SK-N-SH (cell line): ENCODE measurements at regions not wholly inside any gene's neighbourhood (a gene's known extent, or its start where the extent isn't known, plus 50 kb on each side); places are given as distances from the start of the nearest gene placed in this dataset.

Experiments used
- CTCF ChIA-PET: fragments of 300-600, 350-600 bp; formaldehyde crosslinking; extraction: SDS; loops from one replicate; lab custom pipeline; 2021; lab: Yijun Ruan, JAX
- POLR2A ChIA-PET: fragments of 350-600 bp; sonication (Branson Sonifier 250); formaldehyde crosslinking; extraction: SDS; loops from one replicate; lab custom pipeline; 2020; ENCODE audit warnings: antibody characterized with exemption, inconsistent platforms; lab: Yijun Ruan, JAX
- DNase-seq: peaks from one replicate; pipeline ENCODE4 v3.0.0; 2012
- H2AFZ ChIP-seq: fragments of 200-600 bp; sonication (generic); 2 replicates; pipeline ENCODE4 v1.8.1; 2016; ENCODE audit warnings: antibody characterized with exemption, mild to moderate bottlenecking, low read depth
- H3F3A ChIP-seq: fragments of 200-600 bp; sonication (generic); replicated peaks from 2 replicates; pipeline ENCODE3; 2016; ENCODE audit warnings: antibody characterized with exemption, mild to moderate bottlenecking; ENCODE audit not compliant: insufficient read depth
- H3K27ac ChIP-seq, 2 experiments: fragments of 200-500 bp in 1 of 2; fragments of 200-600 bp in 1 of 2; sonication (Bioruptor generic) in 1 of 2; sonication (generic), shearing (Covaris generic) in 1 of 2; 2 replicates each; pipeline versions ENCODE4 v1.5.1 to v1.6.1; 2014 to 2016; ENCODE audit warnings: low read depth in 2 of 2, inconsistent platforms in 1 of 2, low read length in 1 of 2, mild to moderate bottlenecking in 1 of 2, mixed read lengths in 1 of 2
- H3K27me3 ChIP-seq: fragments of 200-600 bp; sonication (generic), shearing (Covaris generic); 2 replicates; pipeline ENCODE4 v1.6.1; 2016; ENCODE audit warnings: mixed run types; ENCODE audit not compliant: insufficient read depth
- H3K36me3 ChIP-seq, 2 experiments: fragments of 200-500 bp in 1 of 2; fragments of 200-600 bp in 1 of 2; sonication (Bioruptor generic) in 1 of 2; sonication (generic) in 1 of 2; replicated peaks in 1 of 2; 2 replicates each; pipeline versions ENCODE3 to v1.5.1; 2014 to 2016; ENCODE audit warnings: low read length in 1 of 2, mild to moderate bottlenecking in 1 of 2; ENCODE audit not compliant: insufficient read depth in 2 of 2, control insufficient read depth in 1 of 2
- H3K4me1 ChIP-seq, 2 experiments: fragments of 200-500 bp in 1 of 2; fragments of 200-600 bp in 1 of 2; sonication (Bioruptor generic) in 1 of 2; sonication (generic), shearing (Covaris generic) in 1 of 2; 2 replicates each; pipeline versions ENCODE4 v1.5.1 to v1.6.1; 2014 to 2016; ENCODE audit warnings: low read depth in 1 of 2, low read length in 1 of 2, mixed run types in 1 of 2; ENCODE audit not compliant: insufficient read depth in 2 of 2, control insufficient read depth in 1 of 2
- H3K4me2 ChIP-seq: fragments of 200-600 bp; sonication (generic), shearing (Covaris generic); 2 replicates; pipeline ENCODE4 v1.6.1; 2017; ENCODE audit warnings: mixed run types
- H3K4me3 ChIP-seq, 2 experiments: fragments of 200-500 bp in 1 of 2; fragments of 200-600 bp in 1 of 2; sonication (Bioruptor generic) in 1 of 2; sonication (generic), shearing (Covaris generic) in 1 of 2; 2 replicates each; pipeline versions ENCODE4 v1.5.1 to v1.8.1; 2014 to 2016; ENCODE audit warnings: low read depth in 2 of 2, inconsistent platforms in 1 of 2, low read length in 1 of 2, mild to moderate bottlenecking in 1 of 2, mixed read lengths in 1 of 2, moderate library complexity in 1 of 2
- H3K79me2 ChIP-seq: fragments of 200-600 bp; sonication (generic); 2 replicates; pipeline ENCODE4 v1.8.1; 2017; ENCODE audit warnings: mild to moderate bottlenecking; ENCODE audit not compliant: insufficient read depth
- H3K9ac ChIP-seq: fragments of 200-600 bp; sonication (generic); 2 replicates; pipeline ENCODE4 v1.6.1; 2017; ENCODE audit warnings: mixed run types
- H3K9me2 ChIP-seq: fragments of 200-600 bp; sonication (generic); 2 replicates; pipeline ENCODE4 v1.6.1; 2017; ENCODE audit warnings: mixed run types
- H3K9me3 ChIP-seq: fragments of 200-600 bp; sonication (generic); 2 replicates; pipeline ENCODE4 v1.6.1; 2017; ENCODE audit warnings: mixed run types, mild to moderate bottlenecking, moderate library complexity
- H4K20me1 ChIP-seq: fragments of 200-600 bp; sonication (generic); 2 replicates; pipeline ENCODE4 v1.6.1; 2017; ENCODE audit warnings: mild to moderate bottlenecking, mixed run types; ENCODE audit not compliant: insufficient read depth
- EZH2phosphoT487 ChIP-seq: fragments of 200-600 bp; sonication (generic); IDR thresholded peaks from 2 replicates; pipeline ENCODE4 v1.6.1; 2017; ENCODE audit warnings: low read depth, mixed run types, mild to moderate bottlenecking, antibody characterized with exemption, moderate library complexity, borderline replicate concordance
- FOSL2 ChIP-seq: IDR thresholded peaks from 2 replicates; pipeline ENCODE4 v1.4.0; 2012; ENCODE audit warnings: low read depth, mild to moderate bottlenecking, moderate library complexity, borderline replicate concordance
- FOXM1 ChIP-seq: IDR thresholded peaks from 2 replicates; pipeline ENCODE4 v1.4.0; 2012; ENCODE audit warnings: low read depth, mild to moderate bottlenecking
- GATA2 ChIP-seq: sonication (generic); formaldehyde crosslinking; IDR thresholded peaks from 2 replicates; pipeline ENCODE4 v1.5.0; 2020; ENCODE audit warnings: mild to moderate bottlenecking, missing genetic modification reagents
- MAX ChIP-seq: IDR thresholded peaks from 2 replicates; pipeline ENCODE4 v1.4.0; 2012; ENCODE audit warnings: low read depth
- MEF2A ChIP-seq: IDR thresholded peaks from 2 replicates; pipeline ENCODE4 v1.4.0; 2012; ENCODE audit warnings: low read depth, borderline replicate concordance
- NRF1 ChIP-seq: IDR thresholded peaks from 2 replicates; pipeline ENCODE4 v1.6.1; 2012; ENCODE audit warnings: low read depth, mild to moderate bottlenecking, low read length
- PBX3 ChIP-seq: IDR thresholded peaks from 2 replicates; pipeline ENCODE4; 2012
- RAD21 ChIP-seq: IDR thresholded peaks from 2 replicates; pipeline ENCODE4 v1.6.1; 2012; ENCODE audit warnings: mild to moderate bottlenecking, low read length
- REST ChIP-seq: IDR thresholded peaks from 2 replicates; pipeline ENCODE4 v1.6.1; 2012; ENCODE audit warnings: mild to moderate bottlenecking, low read depth, low read length, moderate library complexity
- RFX5 ChIP-seq: IDR thresholded peaks from 2 replicates; pipeline ENCODE4 v1.6.1; 2012; ENCODE audit warnings: mild to moderate bottlenecking, improper control_type of control experiment, low read length
- RXRA ChIP-seq: IDR thresholded peaks from 2 replicates; pipeline ENCODE4 v1.4.0; 2012; ENCODE audit warnings: low read depth, mild to moderate bottlenecking, borderline replicate concordance
- SIN3A ChIP-seq: IDR thresholded peaks from 2 replicates; pipeline ENCODE4 v1.6.1; 2012; ENCODE audit warnings: low read depth, mild to moderate bottlenecking, low read length, moderate library complexity, borderline replicate concordance
- TAF1 ChIP-seq: IDR thresholded peaks from 2 replicates; pipeline ENCODE4 v1.6.1; 2012; ENCODE audit warnings: low read depth, mild to moderate bottlenecking, low read length, moderate library complexity, borderline replicate concordance
- TCF12 ChIP-seq: IDR thresholded peaks from 2 replicates; pipeline ENCODE4 v1.4.0; 2012
- USF1 ChIP-seq: IDR thresholded peaks from 2 replicates; pipeline ENCODE4 v1.4.0; 2012; ENCODE audit warnings: low read depth, borderline replicate concordance
- YY1 ChIP-seq: IDR thresholded peaks from 2 replicates; pipeline ENCODE4 v1.4.0; 2012; ENCODE audit warnings: low read depth, mild to moderate bottlenecking
- ZBTB33 ChIP-seq: IDR thresholded peaks from 2 replicates; pipeline ENCODE4 v1.4.0; 2012; ENCODE audit warnings: low read depth, borderline replicate concordance
- WGBS: methylation state at CpG from one replicate; pipeline ENCODE4 v1.1.6; 2017; ENCODE audit warnings: low lambda C conversion rate; 5-methylcytosine and 5-hydroxymethylcytosine counted together

- Histone ChIP-seq H3K79me2 (no peaks in the 10 kb centered on the region), H3K4me2 (no peak overlapping the region), H3F3A (no peaks in the 10 kb centered on the region), H3K9me2 (no peaks in the 10 kb centered on the region), H3K9me3 (no peaks in the 10 kb centered on the region; the same call in 1 of the 2 replicates), H3K27me3 (no peaks in the 10 kb centered on the region), H4K20me1 (no peaks in the 10 kb centered on the region), H3K4me1 (no peaks in the 10 kb centered on the region), H3K4me3 (no peak overlapping the region), H3K36me3 (no peaks in the 10 kb centered on the region), H2AFZ (no peak overlapping the region), H3K27ac (no peak overlapping the region), H3K9ac (no peak overlapping the region)
- POLR2A ChIA-PET: no interaction called here
- TF ChIP-seq FOXM1: no peak
- TF ChIP-seq MEF2A: no peak
- TF ChIP-seq FOSL2: no peak
- TF ChIP-seq EZH2phosphoT487: no peak
- TF ChIP-seq RXRA: no peak
- no peak for TF ChIP-seq TAF1
- no peak for TF ChIP-seq YY1
- TF ChIP-seq MAX: no peak
- no peak for TF ChIP-seq PBX3
- no peak for TF ChIP-seq RFX5
- no peak for TF ChIP-seq USF1
- TF ChIP-seq NRF1: no peak
- no peak for DNase-seq
- CTCF ChIA-PET: no interaction called here
- WGBS: 5% methylated on average over 3 of the region's 3 CpGs
Measured at GRCh38 chr2:4579977-4580376, 876.6 kb downstream of the DCDC2C start.

GRCh38 chr2:4585057-4585635, 881.8 kb downstream of the DCDC2C start:
- H3K4me1 ChIP-seq: no peaks in the 10 kb centered on the region; a peak in 1 of 4 replicates
- DNase-seq: no peak
- no peaks in the 10 kb centered on the region for H3F3A ChIP-seq
- H3K4me3 ChIP-seq: no peak overlapping the region
- H3K4me2 ChIP-seq: no peak overlapping the region
- H3K36me3 ChIP-seq: no peaks in the 10 kb centered on the region
- POLR2A ChIA-PET: no interaction called here
- CTCF ChIA-PET: no interaction called here
- H3K27me3 ChIP-seq: no peaks in the 10 kb centered on the region
- H3K9me3 ChIP-seq: no peaks in the 10 kb centered on the region; the same call in 1 of the 2 replicates
- H4K20me1 ChIP-seq: no peaks in the 10 kb centered on the region
- H3K9me2 ChIP-seq: no peaks in the 10 kb centered on the region
- H3K9ac ChIP-seq: no peak overlapping the region
- no peak overlapping the region for H3K27ac ChIP-seq
- no peaks in the 10 kb centered on the region for H3K79me2 ChIP-seq
- H2AFZ ChIP-seq: no peak overlapping the region
- WGBS: 13% methylated on average over 3 of the region's 3 CpGs
- TF ChIP-seq EZH2phosphoT487 (no peak), FOSL2 (no peak), FOXM1 (no peak), TCF12 (no peak), ZBTB33 (no peak), YY1 (no peak), REST (no peak), SIN3A (no peak), RAD21 (no peak), GATA2 (no peak), MEF2A (no peak), RXRA (no peak)
